Fibroblast of lung (primary cell): ENCODE measurements at regions not wholly inside any gene's neighbourhood (a gene's known extent, or its start where the extent isn't known, plus 50 kb on each side); places are given as distances from the start of the nearest gene placed in this dataset.

Source experiments
- CTCF ChIP-seq, 2 donors: IDR thresholded peaks in 1 of 2; conservative IDR thresholded peaks in 1 of 2; 1 replicate in 1 of 2; 2 replicates in 1 of 2; pipeline ENCODE4 v1.5.1; 2011 to 2012; ENCODE audit warnings: low read length in 2 of 2, control low read depth in 1 of 2, inconsistent platforms in 1 of 2, low read depth in 1 of 2, mild to moderate bottlenecking in 1 of 2
- EZH2 ChIP-seq: IDR thresholded peaks from 2 replicates; pipeline ENCODE4 v1.5.1; 2012; ENCODE audit warnings: low read length, control low read depth, mild to moderate bottlenecking; ENCODE audit errors: missing control alignments

- TF ChIP-seq CTCF (conservative IDR thresholded peaks at IDR 0.05 in 1 of 2, IDR thresholded peaks at IDR 0.05 in 1 of 2; ENCODE audit: low read depth in 1 of 2, low read length in 2 of 2) = no peak
- TF ChIP-seq EZH2 = no peak
These were observed 72.2 kb downstream of the LINC01488 start for GRCh38 chr11:69553416-69554357.
